GM23248 (cell line): ENCODE measurements at regions not wholly inside any gene's neighbourhood (a gene's known extent, or its start where the extent isn't known, plus 50 kb on each side); places are given as distances from the start of the nearest gene placed in this dataset.

ENCODE experiments used
- EZH2 ChIP-seq: fragments of 200-600 bp; sonication (generic); IDR thresholded peaks from 2 replicates; pipeline ENCODE4 v1.6.1; 2018; ENCODE audit warnings: antibody characterized with exemption, mild to moderate bottlenecking; ENCODE audit not compliant: insufficient read depth, poor library complexity, severe bottlenecking
- EZH2phosphoT487 ChIP-seq: fragments of 200-600 bp; sonication (generic); IDR thresholded peaks from 2 replicates; pipeline ENCODE4 v1.6.1; 2018; ENCODE audit warnings: antibody characterized with exemption, moderate library complexity, mild to moderate bottlenecking, low read depth; ENCODE audit not compliant: insufficient read depth

- TF ChIP-seq EZH2 (no peak), EZH2phosphoT487 (no peak)
These were observed 126.1 kb downstream of the MTX2 start for GRCh38 chr2:176395273-176395854.
